Muscle of leg (tissue), 3 donors: ENCODE measurements at regions not wholly inside any gene's neighbourhood (a gene's known extent, or its start where the extent isn't known, plus 50 kb on each side); places are given as distances from the start of the nearest gene placed in this dataset.

Source experiments
- DNase-seq: peaks from one replicate; pipeline ENCODE4 v3.0.0; 2013
- H3K27ac ChIP-seq: one replicate; pipeline ENCODE4 v1.5.1; 2013; ENCODE audit warnings: mild to moderate bottlenecking, low read length, control low read depth
- H3K27me3 ChIP-seq: one replicate; pipeline ENCODE4 v1.6.1; 2013; ENCODE audit warnings: low read length; ENCODE audit not compliant: control insufficient read depth, insufficient read depth
- H3K36me3 ChIP-seq: one replicate; pipeline ENCODE4 v1.6.1; 2013; ENCODE audit warnings: low read length; ENCODE audit not compliant: control insufficient read depth, insufficient read depth
- H3K4me1 ChIP-seq: one replicate; pipeline ENCODE4 v1.6.1; 2013; ENCODE audit warnings: low read length; ENCODE audit not compliant: control insufficient read depth, insufficient read depth
- H3K4me3 ChIP-seq: one replicate; pipeline ENCODE4 v1.5.1; 2013; ENCODE audit warnings: low read length, control low read depth
- H3K9me3 ChIP-seq: replicated peaks from 2 replicates; pipeline ENCODE4 v1.6.1; 2013; ENCODE audit warnings: low read depth, low read length; ENCODE audit not compliant: control insufficient read depth
- WGBS: methylation state at CpG from one replicate; pipeline ENCODE4 v1.1.5; 2013; ENCODE audit warnings: missing lambda C conversion rate; ENCODE audit not compliant: insufficient coverage; 5-methylcytosine and 5-hydroxymethylcytosine counted together

DNA sequence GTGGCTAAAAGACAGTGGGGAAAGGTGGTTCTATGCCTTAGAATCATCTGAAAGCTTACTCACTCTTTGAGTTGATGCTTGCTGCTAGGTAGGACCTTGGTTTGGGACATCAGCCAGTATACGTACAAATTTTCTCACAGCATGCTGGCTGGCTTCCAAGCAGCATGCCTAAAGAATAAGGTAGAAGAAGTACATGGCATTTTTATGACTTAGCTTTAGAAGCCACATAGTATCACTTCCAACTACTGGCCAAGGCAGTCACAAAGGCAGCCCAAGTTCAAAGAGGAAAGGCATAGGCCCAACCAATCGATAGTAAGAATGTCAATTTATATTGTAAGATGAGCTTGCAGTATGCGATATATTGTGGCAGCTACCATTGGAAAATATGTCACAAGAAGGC, 284.2 kb upstream of the CAND1 start:
- Histone ChIP-seq H3K27me3 (no peaks in the 10 kb centered on the region), H3K36me3 (no peaks in the 10 kb centered on the region), H3K4me3 (no peak overlapping the region), H3K9me3 (no peaks in the 10 kb centered on the region), H3K4me1 (no peaks in the 10 kb centered on the region), H3K27ac (no peak overlapping the region)
- no CpG with 5 or more reads among the region's 3 CpGs for WGBS
- no peak for DNase-seq

- no peaks in the 10 kb centered on the region for H3K27me3 ChIP-seq
- WGBS, result no CpG with 5 or more reads among the region's 1 CpG
- H3K36me3 ChIP-seq, result no peaks in the 10 kb centered on the region
- no peaks in the 10 kb centered on the region for H3K9me3 ChIP-seq
- no peak for DNase-seq
- H3K4me1 ChIP-seq, result no peaks in the 10 kb centered on the region
- H3K27ac ChIP-seq, result no peak overlapping the region
- H3K4me3 ChIP-seq, result no peak overlapping the region
These were observed 270.0 kb upstream of the CAND1 start for GRCh38 chr12:66999141-66999540.

- H3K27me3 ChIP-seq, result no peaks in the 10 kb centered on the region
- no peak overlapping the region for H3K27ac ChIP-seq
- DNase-seq, result no peak
- no peak overlapping the region for H3K4me3 ChIP-seq
- WGBS, result no CpG with 5 or more reads among the region's 2 CpGs
- no peaks in the 10 kb centered on the region for H3K9me3 ChIP-seq
- no peaks in the 10 kb centered on the region for H3K4me1 ChIP-seq
- H3K36me3 ChIP-seq, result no peaks in the 10 kb centered on the region
These were observed 267.9 kb upstream of the CAND1 start for GRCh38 chr12:67001251-67001650.

DNA sequence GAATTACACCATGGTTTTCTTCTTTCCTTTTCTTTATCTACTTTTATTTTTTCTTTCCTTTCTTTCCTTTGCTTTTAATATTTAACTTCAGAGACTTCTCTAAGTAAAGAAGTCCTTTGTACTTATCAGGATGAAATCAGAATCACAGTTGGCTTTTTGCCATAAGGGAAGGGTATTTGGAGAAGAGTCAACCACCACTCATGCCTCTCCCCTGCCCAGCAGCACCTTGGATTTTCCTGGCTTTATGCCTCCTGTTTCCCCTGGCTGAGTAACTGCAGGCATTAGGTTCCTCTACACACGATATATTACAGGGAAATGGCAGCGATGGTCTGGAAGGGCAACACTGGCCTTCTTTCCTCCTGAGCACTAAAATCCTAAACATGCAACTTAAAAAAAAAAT, 266.4 kb upstream of the CAND1 start:
- no CpG with 5 or more reads among the region's 2 CpGs for WGBS
- no peak overlapping the region for H3K27ac ChIP-seq

DNA sequence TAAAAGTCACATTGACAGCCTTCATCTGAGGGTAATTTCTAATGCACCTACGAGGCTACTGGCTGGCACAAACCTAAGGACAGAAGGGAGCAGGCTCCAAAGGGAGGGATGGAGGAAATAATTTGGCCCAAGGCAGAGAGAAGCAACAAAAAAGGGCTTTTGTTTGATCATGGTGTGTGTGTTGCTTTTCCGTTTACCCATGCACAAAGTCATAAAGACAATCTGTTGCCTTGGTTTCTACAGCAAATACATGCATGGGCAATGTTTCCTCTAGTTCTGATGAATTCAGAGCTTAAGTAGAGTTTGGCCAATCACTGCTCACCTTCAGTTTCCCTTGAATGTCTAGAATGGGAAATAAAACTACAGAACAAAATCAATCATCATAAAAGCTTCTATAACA, 262.5 kb upstream of the CAND1 start:
- Histone ChIP-seq H3K4me1 (no peaks in the 10 kb centered on the region), H3K9me3 (no peaks in the 10 kb centered on the region), H3K27ac (no peak overlapping the region), H3K36me3 (no peaks in the 10 kb centered on the region), H3K27me3 (no peaks in the 10 kb centered on the region), H3K4me3 (no peak overlapping the region)
- 88% methylated on average over 1 of the region's 2 CpGs for WGBS
- DNase-seq, result no peak

More for the DNA sequence above, 266.4 kb upstream of the CAND1 start:
- Histone ChIP-seq H3K36me3 (no peaks in the 10 kb centered on the region), H3K4me1 (no peaks in the 10 kb centered on the region), H3K27me3 (no peaks in the 10 kb centered on the region), H3K4me3 (no peak overlapping the region), H3K9me3 (no peaks in the 10 kb centered on the region)
- no peak for DNase-seq

DNA sequence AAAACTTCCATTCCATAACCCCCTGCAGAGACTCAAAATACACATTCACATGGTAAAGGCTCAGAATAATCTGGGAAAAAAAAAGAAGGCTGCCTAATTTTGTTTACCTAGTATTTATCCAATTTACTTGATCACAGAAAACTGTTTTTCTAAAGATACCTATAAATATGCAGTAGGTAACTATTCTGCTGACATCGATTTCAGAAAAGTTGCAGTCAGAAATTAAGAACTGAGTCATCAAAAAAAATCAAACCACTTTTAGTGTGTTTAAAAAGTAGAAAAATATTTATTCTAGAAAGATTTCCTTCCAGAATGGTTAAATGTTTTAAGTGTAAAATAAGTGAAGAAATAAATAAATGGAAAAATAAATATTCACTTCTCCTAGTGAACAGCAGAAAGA, 254.5 kb upstream of the CAND1 start:
- H3K36me3 ChIP-seq, result no peaks in the 10 kb centered on the region
- peaks cover 2% of the 10 kb centered on the region for H3K4me1 ChIP-seq
- H3K27me3 ChIP-seq, result no peaks in the 10 kb centered on the region
- no CpG with 5 or more reads among the region's 1 CpG for WGBS
- H3K4me3 ChIP-seq, result no peak overlapping the region
- H3K9me3 ChIP-seq, result no peaks in the 10 kb centered on the region
- H3K27ac ChIP-seq, result no peak overlapping the region
- no peak for DNase-seq

- Histone ChIP-seq H3K36me3 (no peaks in the 10 kb centered on the region), H3K4me3 (no peak overlapping the region)
- 88% methylated on average over 4 of the region's 5 CpGs for WGBS
These were observed 251.1 kb upstream of the CAND1 start for GRCh38 chr12:67018105-67018504.

DNA sequence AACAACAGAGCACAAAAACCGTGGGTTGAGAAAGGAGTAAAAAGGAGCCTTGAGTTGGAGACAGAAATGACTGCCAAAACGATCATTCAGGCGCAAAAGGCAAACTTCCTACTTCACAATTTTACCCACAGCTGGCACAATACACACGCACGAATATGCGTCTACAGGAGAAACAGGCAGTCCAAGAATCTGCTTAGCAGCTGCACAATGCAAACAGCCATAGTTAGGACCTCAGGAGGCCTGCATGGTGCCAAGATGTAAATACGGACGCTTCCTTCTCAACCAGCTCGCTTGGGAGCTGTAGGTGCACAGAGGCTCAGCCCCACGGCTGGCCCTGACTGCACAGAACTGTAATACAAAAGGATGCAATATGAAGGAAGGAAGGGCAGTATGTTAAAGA, 250.1 kb upstream of the CAND1 start:
- H3K27me3 ChIP-seq, result no peaks in the 10 kb centered on the region
- no peak overlapping the region for H3K27ac ChIP-seq
- H3K9me3 ChIP-seq, result no peaks in the 10 kb centered on the region
- WGBS, result 13% methylated on average over 3 of the region's 10 CpGs
- peak; percentile 21 for DNase-seq
- H3K36me3 ChIP-seq, result no peaks in the 10 kb centered on the region
- peaks cover 2% of the 10 kb centered on the region for H3K4me1 ChIP-seq
- H3K4me3 ChIP-seq, result no peak overlapping the region

More at GRCh38 chr12:67018105-67018504, 251.1 kb upstream of the CAND1 start:
- Histone ChIP-seq H3K27ac (no peak overlapping the region), H3K27me3 (no peaks in the 10 kb centered on the region), H3K9me3 (no peaks in the 10 kb centered on the region), H3K4me1 (peaks cover 2% of the 10 kb centered on the region)
- no peak for DNase-seq

GRCh38 chr12:67025543-67026114, 243.5 kb upstream of the CAND1 start:
- Histone ChIP-seq H3K4me1 (no peaks in the 10 kb centered on the region), H3K4me3 (no peak overlapping the region), H3K27me3 (no peaks in the 10 kb centered on the region), H3K36me3 (no peaks in the 10 kb centered on the region), H3K27ac (no peak overlapping the region), H3K9me3 (no peaks in the 10 kb centered on the region)
- WGBS, result no CpG with 5 or more reads among the region's 7 CpGs
- DNase-seq, result peak; percentile 13

GRCh38 chr12:67026487-67027246, 242.5 kb upstream of the CAND1 start:
- Histone ChIP-seq H3K4me3 (no peak overlapping the region), H3K9me3 (no peaks in the 10 kb centered on the region), H3K27me3 (no peaks in the 10 kb centered on the region), H3K27ac (no peak overlapping the region), H3K36me3 (no peaks in the 10 kb centered on the region), H3K4me1 (no peaks in the 10 kb centered on the region)
- no peak for DNase-seq
- 100% methylated on average over 1 of the region's 5 CpGs for WGBS
